ENCODE measurements at regions not wholly inside any gene's neighbourhood (a gene's known extent, or its start where the extent isn't known, plus 50 kb on each side); places are given as distances from the start of the nearest gene placed in this dataset.

DNA sequence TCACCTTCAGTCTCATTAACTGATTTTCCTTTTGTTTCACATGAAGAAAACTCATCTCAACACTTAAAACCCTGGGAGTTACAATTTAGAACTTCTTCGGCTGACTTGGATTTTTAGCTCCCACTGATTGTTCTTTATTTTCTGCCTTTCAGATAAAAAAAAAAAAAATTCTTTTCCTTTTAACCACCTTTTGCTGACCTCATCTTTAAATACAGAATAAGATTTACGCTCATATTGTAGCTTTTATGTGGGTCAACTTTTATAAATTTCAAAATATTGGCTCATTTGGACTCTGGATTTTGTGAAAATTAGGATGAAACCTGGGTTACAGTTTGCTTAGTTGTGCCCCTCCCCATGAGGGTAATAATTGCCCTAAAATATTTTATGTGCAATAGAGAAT lies 659.3 kb downstream of the ZNF674 start:
- TF ChIP-seq CTCF (IDR thresholded peaks at IDR 0.05) (no peak), ZFX (IDR thresholded peaks at IDR 0.05; ENCODE audit: borderline replicate concordance) (no peak)
- no peak overlapping the region for H3K27ac ChIP-seq

DNA sequence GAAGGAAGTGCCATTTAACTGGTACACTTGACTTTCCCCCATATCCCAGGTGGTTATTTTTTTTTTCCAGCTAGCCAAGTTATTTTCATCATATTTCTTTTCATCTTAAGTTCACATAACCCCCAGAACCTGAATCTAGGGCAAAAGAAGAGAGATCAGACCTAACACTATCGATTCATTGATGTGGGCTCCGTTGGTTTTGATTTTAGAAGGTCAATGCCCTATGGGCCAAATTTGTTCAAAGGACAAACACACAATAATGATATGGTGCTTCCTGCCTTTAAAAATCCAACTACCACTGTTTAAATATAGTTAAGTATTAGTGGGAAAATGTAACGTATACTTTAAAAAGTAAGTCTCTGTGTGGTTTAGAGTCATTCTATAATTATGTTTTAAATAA lies 665.7 kb downstream of the ZNF674 start:
- H3K27ac ChIP-seq, result no peak overlapping the region
- TF ChIP-seq ZFX (IDR thresholded peaks at IDR 0.05; ENCODE audit: borderline replicate concordance), result no peak
- TF ChIP-seq CTCF (IDR thresholded peaks at IDR 0.05), result no peak

DNA sequence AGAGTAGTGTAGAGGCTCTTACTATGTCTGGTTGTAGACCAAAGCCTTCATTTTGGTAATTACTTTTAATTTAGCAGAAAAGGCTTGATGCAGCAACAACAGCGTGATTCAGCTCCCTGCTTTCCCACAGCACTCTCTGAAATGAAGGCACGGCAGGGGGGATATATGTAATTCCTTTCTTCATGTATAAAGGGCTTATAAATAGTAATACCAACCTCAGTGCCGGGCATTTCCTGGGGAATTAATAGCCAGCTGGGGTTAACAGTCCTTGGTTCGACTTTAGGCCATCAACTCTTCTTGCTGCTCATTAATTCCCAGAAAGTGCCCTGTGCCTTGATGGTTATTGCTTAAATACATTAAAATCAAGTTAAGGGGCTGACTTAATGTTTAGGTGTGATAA lies 669.0 kb downstream of the ZNF674 start:
- H3K27ac ChIP-seq, result no peak overlapping the region
- no peak for TF ChIP-seq CTCF (IDR thresholded peaks at IDR 0.05)
- TF ChIP-seq ZFX (IDR thresholded peaks at IDR 0.05; ENCODE audit: borderline replicate concordance), result no peak

- TF ChIP-seq CTCF (IDR thresholded peaks at IDR 0.05) (no peak), ZFX (IDR thresholded peaks at IDR 0.05; ENCODE audit: borderline replicate concordance) (no peak)
- H3K27ac ChIP-seq, result no peak overlapping the region
Observed at GRCh38 chrX:45873781-45874180, 671.4 kb downstream of the ZNF674 start.

DNA sequence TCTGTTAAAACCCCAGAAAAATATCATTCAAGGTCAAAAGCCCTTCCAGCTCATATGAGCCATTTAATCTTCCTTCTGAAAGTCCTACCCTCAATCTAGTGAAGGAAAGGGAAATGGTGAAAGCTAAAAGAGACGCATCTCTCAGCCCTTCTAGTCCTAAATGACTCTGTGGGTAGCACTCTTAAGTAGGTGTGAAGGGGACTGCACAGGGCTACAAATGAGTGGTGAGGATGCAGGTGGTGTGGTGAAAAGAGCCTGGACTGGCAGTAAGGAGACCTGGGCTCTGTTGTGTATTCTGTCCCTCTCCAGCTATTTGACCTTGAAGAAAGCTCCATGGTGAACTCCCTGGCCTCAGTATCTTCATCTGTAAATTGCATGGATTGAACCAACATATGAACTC lies 671.8 kb upstream of the DIPK2B start:
- H3K27ac ChIP-seq, result no peak overlapping the region
- no peak for TF ChIP-seq CTCF (IDR thresholded peaks at IDR 0.05)
- TF ChIP-seq ZFX (IDR thresholded peaks at IDR 0.05; ENCODE audit: borderline replicate concordance), result no peak

GRCh38 chrX:45868425-45868824 lies 667.7 kb upstream of the DIPK2B start:
- no peak for TF ChIP-seq ZFX (IDR thresholded peaks at IDR 0.05; ENCODE audit: borderline replicate concordance)
- no peak for TF ChIP-seq CTCF (IDR thresholded peaks at IDR 0.05)
- H3K27ac ChIP-seq, result no peak overlapping the region

GRCh38 chrX:45862801-45863200 lies 662.1 kb upstream of the DIPK2B start:
- TF ChIP-seq CTCF (IDR thresholded peaks at IDR 0.05) (no peak), ZFX (IDR thresholded peaks at IDR 0.05; ENCODE audit: borderline replicate concordance) (no peak)
- H3K27ac ChIP-seq, result no peak overlapping the region
